HEK293 (cell line): ENCODE measurements at regions not wholly inside any gene's neighbourhood (a gene's known extent, or its start where the extent isn't known, plus 50 kb on each side); places are given as distances from the start of the nearest gene placed in this dataset.

Experiments used
- CTCF ChIP-seq: fragments of 450-650 bp; formaldehyde crosslinking; IDR thresholded peaks from 2 replicates; pipeline ENCODE4 v1.5.1; 2016; ENCODE audit warnings: missing biosample characterization, missing genetic modification characterization
- REST ChIP-seq: fragments of 450-650 bp; formaldehyde crosslinking; IDR thresholded peaks from 2 replicates; pipeline ENCODE4 v1.5.1; 2016; ENCODE audit warnings: missing biosample characterization, missing genetic modification characterization
- TCF7L2 ChIP-seq: IDR thresholded peaks from 2 replicates; pipeline ENCODE4 v1.6.1; 2011; ENCODE audit warnings: low read depth, mild to moderate bottlenecking, inconsistent platforms, low read length, moderate library complexity, borderline replicate concordance
- YY1 ChIP-seq: fragments of 450-650 bp; formaldehyde crosslinking; IDR thresholded peaks from 2 replicates; pipeline ENCODE4 v1.5.1; 2018; ENCODE audit warnings: missing biosample characterization, missing genetic modification characterization
- ZBTB7A ChIP-seq: fragments of 450-650 bp; formaldehyde crosslinking; IDR thresholded peaks from 2 replicates; pipeline ENCODE4 v1.5.1; 2016; ENCODE audit warnings: low read depth, missing biosample characterization, missing genetic modification characterization
- ZNF792 ChIP-seq: fragments of 450-650 bp; formaldehyde crosslinking; IDR thresholded peaks from 2 replicates; pipeline ENCODE4 v1.5.1; 2016; ENCODE audit warnings: missing biosample characterization, missing genetic modification characterization

GRCh38 chr9:21561502-21561901 is 79.4 kb upstream of the IFNE start:
- no peak for TF ChIP-seq REST (tag by site-specific recombination)
- no peak for TF ChIP-seq ZBTB7A (tag by site-specific recombination)
- TF ChIP-seq TCF7L2: no peak
- no peak for TF ChIP-seq CTCF (tag by site-specific recombination)
- TF ChIP-seq YY1 (tag by site-specific recombination): no peak
- TF ChIP-seq ZNF792 (tag by site-specific recombination): no peak
